ENCODE measurements at regions not wholly inside any gene's neighbourhood (a gene's known extent, or its start where the extent isn't known, plus 50 kb on each side); places are given as distances from the start of the nearest gene placed in this dataset.
"Not testable (repeated sequence)": the region's sequence is repeated elsewhere in the genome, so short reads cannot be mapped to it uniquely, and the experiment has no call there.

DNA sequence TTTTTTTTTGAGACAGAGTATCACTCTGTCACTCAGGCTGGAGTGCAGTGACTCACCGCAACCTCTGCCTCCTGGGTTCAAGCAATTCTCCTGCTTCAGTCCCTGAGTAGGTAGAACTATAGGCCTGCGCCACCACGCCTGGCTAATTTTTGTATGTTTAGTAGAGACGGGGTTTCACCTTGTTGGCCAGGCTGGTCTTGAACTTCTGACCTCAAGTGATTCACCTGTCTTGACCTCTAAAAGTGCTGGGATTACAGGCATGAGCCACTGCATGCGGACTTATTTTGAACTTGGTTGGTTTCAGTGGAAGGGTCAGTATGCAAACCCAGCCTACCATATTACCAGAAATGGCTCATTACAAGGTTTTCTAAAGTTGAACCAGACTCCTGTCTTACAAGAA lies 61.6 kb upstream of the GBA3 start:
- not testable (repeated sequence) for DNase-seq

DNA sequence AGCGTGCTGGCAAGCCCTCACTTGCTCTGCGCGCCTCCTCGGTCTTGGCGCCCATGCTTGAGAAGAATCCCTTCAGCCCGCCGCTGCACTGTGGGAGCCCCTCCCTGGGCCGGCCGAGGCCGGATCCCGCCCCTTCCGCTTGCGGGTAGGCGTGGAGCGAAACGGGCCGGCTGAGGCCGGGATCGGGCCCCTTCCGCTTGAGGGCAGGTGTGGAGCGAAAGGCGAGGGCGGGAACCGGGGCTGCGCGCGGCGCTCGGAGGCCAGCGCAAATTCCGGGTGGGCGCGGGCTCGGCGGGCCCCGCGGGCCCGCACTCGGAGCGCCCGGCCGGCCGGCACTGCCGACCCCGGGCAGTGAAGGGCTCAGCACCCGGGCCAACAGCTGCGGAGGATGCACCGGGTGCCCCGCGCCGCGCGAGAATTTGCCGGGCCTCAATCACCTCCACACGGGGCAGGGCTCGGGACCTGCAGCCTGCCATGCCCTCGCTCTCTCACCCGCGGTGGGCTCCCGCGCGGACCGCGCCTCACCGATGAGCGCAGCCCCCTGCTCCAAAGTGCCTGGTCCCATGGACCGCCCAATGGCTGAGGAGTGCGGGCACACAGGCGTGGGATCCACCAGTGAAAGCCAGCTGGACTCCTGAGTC lies 58.1 kb upstream of the GBA3 start:
- no peak for DNase-seq

DNA sequence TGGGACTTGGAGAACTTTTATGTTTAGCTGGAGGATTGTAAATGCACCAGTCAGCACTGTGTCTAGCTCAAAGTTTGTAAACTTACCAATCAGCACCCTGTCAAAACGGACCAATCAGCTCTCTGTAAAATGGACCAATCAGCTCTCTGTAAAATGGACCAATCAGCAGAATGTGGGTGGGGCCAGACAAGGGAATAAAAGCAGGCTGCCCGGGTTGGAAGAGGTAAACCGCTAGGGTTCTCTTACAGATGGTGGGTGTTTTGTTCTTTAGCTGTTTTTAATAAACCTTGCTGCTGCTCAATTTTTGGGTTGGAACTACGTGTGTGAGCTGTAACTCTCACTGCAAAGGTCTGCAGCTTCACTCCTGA lies 57.6 kb upstream of the GBA3 start:
- DNase-seq = not testable (repeated sequence)

DNA sequence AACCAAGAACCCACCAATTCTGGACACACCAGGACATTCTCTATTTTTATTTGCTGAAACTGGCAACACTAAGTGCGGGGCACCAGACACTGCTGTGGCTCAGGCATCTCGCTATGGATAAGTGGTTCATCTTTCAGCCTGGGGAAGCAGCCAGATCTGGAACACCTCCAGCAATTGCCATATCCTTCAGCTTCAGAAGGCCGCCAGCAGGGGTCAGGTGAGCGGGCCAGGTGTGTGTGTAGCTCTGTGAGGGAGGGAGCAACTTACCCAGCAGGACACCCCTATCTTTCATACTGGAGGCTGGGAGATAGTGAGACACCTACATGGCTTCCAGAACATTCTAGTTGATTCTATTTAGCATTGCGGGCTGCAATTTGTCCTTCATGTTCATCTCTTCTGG lies 57.0 kb upstream of the GBA3 start:
- no peak for DNase-seq

DNA sequence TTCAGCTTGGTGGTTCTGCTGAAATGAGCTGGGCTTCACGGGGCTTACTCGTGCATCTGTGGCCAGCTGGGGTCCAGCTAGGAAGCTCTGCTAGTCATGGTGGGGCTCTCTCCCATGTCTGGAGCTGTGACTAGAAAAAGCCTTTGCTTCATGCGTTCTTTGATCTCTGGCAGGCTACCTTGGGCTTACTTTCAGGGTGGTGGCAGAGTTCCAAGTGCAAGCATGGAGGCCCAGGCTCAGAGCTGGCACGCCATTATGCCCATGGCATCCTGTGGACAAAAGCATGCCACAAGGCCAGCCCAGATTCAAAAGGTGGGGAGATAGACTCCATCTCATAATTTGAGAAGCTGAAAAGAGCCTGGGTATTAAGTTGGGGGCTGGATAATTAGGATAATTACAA lies 55.4 kb upstream of the GBA3 start:
- DNase-seq = no peak

Data from activated naive CD4-positive, alpha-beta T cell treated with anti-CD3 and anti-CD28 coated beads, Interleukin-2, amount 50 U/mL, for 16 hours (primary cell).